BLaER1 (cell line): ENCODE measurements at regions not wholly inside any gene's neighbourhood (a gene's known extent, or its start where the extent isn't known, plus 50 kb on each side); places are given as distances from the start of the nearest gene placed in this dataset.

Experiments
- H3K27ac ChIP-seq: shearing (Covaris generic); formaldehyde crosslinking; 2 replicates; pipeline ENCODE4 v1.8.1; 2022
- H3K27me3 ChIP-seq: shearing (Covaris generic); formaldehyde crosslinking; 2 replicates; pipeline ENCODE4 v1.8.1; 2022
- H3K36me3 ChIP-seq: shearing (Covaris generic); formaldehyde crosslinking; 2 replicates; pipeline ENCODE4 v1.8.1; 2022
- H3K4me1 ChIP-seq: shearing (Covaris generic); formaldehyde crosslinking; 2 replicates; pipeline ENCODE4 v1.8.1; 2022
- H3K4me2 ChIP-seq: shearing (Covaris generic); formaldehyde crosslinking; 2 replicates; pipeline ENCODE4 v1.8.1; 2022
- H3K4me3 ChIP-seq: shearing (Covaris generic); formaldehyde crosslinking; 2 replicates; pipeline ENCODE4 v1.8.1; 2022
- H3K9ac ChIP-seq: shearing (Covaris generic); formaldehyde crosslinking; 2 replicates; pipeline ENCODE4 v1.8.1; 2022
- H3K9me3 ChIP-seq: shearing (Covaris generic); formaldehyde crosslinking; 2 replicates; pipeline ENCODE4 v1.8.1; 2022
- H4K20me1 ChIP-seq: shearing (Covaris generic); formaldehyde crosslinking; 2 replicates; pipeline ENCODE4 v1.8.1; 2022
- Cebpa-rat ChIP-seq: shearing (Covaris generic); IDR thresholded peaks from 2 replicates; pipeline ENCODE4 v1.8.1; 2022

DNA sequence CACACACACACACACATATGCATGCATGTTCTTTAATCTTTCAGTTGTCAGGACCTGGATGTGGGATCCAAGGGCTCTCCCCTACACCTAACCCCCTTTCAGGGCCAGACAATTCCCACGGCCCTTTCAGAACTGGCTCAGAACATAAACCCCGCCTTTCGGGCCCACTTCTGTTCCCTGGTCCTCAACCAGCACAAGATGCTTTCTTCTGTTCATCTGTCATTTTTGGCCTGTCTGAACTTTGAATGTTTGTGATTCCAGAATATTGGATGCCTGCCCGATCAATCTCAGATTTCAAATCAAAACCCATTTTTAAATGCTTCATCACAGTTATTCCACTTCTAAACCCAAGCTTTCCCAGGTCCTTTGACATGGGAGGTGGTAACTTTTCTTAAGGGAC lies 167.3 kb downstream of the USP12 start:
- TF ChIP-seq Cebpa-rat, result no peak
- H3K4me2 ChIP-seq, result no peak overlapping the region
- peaks cover 24% of the 10 kb centered on the region for H4K20me1 ChIP-seq
- no peak overlapping the region for H3K4me3 ChIP-seq
- peaks cover 5% of the 10 kb centered on the region for H3K9me3 ChIP-seq
- H3K4me1 ChIP-seq, result peaks cover 15% of the 10 kb centered on the region
- no peak overlapping the region for H3K27ac ChIP-seq
- no peaks in the 10 kb centered on the region for H3K36me3 ChIP-seq
- H3K9ac ChIP-seq, result no peak overlapping the region
- H3K27me3 ChIP-seq, result peaks cover 85% of the 10 kb centered on the region

DNA sequence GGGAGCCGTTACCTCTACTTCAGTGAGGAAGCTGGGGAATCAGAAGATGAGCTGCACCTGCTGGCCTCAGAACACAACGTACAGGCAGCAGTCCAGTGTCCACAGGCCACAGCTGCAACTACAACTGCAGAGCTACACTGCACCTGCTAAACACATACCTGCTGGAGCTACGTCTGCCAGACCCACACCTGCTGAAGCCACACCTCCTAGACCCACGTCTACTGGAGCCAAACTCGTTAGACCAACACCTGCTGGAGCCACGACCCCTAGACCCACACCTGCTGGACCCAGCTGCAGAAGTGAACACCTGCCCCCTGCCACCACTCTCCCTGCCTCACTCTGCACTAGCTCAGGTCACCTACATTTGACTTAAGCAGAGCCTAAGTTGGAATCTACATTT lies 169.9 kb downstream of the USP12 start:
- Histone ChIP-seq H3K4me1 (peaks cover 31% of the 10 kb centered on the region), H4K20me1 (peaks cover 40% of the 10 kb centered on the region), H3K4me2 (no peak overlapping the region), H3K27me3 (peaks cover 82% of the 10 kb centered on the region), H3K9ac (no peak overlapping the region), H3K4me3 (no peak overlapping the region), H3K27ac (no peak overlapping the region), H3K36me3 (no peaks in the 10 kb centered on the region), H3K9me3 (peaks cover 5% of the 10 kb centered on the region)
- TF ChIP-seq Cebpa-rat, result no peak

GRCh38 chr13:27000686-27001085 lies 170.9 kb downstream of the USP12 start:
- peaks cover 33% of the 10 kb centered on the region for H4K20me1 ChIP-seq
- no peaks in the 10 kb centered on the region for H3K36me3 ChIP-seq
- no peak for TF ChIP-seq Cebpa-rat
- peaks cover 27% of the 10 kb centered on the region for H3K4me1 ChIP-seq
- no peak overlapping the region for H3K4me3 ChIP-seq
- no peak overlapping the region for H3K4me2 ChIP-seq
- no peak overlapping the region for H3K27ac ChIP-seq
- peaks cover 5% of the 10 kb centered on the region for H3K9me3 ChIP-seq
- H3K9ac ChIP-seq, result no peak overlapping the region
- H3K27me3 ChIP-seq, result peaks cover 77% of the 10 kb centered on the region

GRCh38 chr13:26999499-26999898 lies 172.1 kb downstream of the USP12 start:
- Histone ChIP-seq H3K9me3 (peaks cover 5% of the 10 kb centered on the region), H3K4me2 (no peak overlapping the region), H3K4me1 (peaks cover 23% of the 10 kb centered on the region), H3K9ac (no peak overlapping the region), H3K27ac (no peak overlapping the region), H4K20me1 (peaks cover 29% of the 10 kb centered on the region; the same call in 1 of the 2 replicates), H3K27me3 (peaks cover 77% of the 10 kb centered on the region), H3K4me3 (no peak overlapping the region), H3K36me3 (no peaks in the 10 kb centered on the region)
- TF ChIP-seq Cebpa-rat, result no peak

GRCh38 chr13:26998292-26998691 lies 173.3 kb downstream of the USP12 start:
- Histone ChIP-seq H3K9ac (no peak overlapping the region), H3K27ac (no peak overlapping the region), H3K4me3 (no peak overlapping the region), H3K27me3 (peaks cover 76% of the 10 kb centered on the region), H3K4me2 (peak overlapping the region; percentile 85), H3K9me3 (peaks cover 4% of the 10 kb centered on the region), H3K36me3 (no peaks in the 10 kb centered on the region), H4K20me1 (peaks cover 29% of the 10 kb centered on the region; the same call in 1 of the 2 replicates), H3K4me1 (peaks cover 23% of the 10 kb centered on the region)
- TF ChIP-seq Cebpa-rat, result no peak

DNA sequence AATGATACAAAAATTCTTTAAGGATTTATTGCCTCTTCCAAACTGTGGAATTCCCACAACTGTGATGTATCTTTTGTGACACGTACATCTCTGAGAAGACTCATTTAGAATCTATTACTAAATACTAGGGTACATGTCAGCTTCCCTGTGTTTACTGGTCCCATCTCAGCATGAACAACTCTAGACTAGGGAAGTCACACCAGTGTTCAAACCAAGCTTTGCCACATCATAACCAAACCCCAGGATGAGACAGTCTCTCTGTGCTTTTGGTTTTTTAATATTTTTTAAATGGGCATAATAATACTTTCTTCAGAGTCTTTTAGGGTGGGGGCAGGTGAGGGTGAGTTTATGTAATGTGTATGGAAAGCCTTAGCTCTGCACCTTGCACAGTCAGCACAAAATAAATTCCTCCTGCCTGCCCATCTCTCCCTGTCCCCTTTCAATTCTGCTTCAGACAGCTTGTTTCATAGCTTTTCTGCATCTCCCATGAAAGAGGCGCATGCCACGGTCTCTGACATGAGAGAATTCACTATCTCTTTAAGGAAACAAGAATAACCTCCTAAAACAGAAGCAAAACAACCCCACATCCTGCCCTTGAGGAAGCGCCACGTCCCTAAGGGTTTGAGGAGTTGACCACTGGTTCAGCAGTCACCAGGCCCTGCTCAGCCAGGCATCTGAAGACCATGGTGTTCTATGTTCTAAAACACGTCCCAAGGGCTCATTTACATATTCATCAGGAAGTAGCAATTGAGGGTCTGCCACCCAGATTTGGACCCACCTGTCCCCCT lies 174.5 kb downstream of the USP12 start:
- Histone ChIP-seq H3K36me3 (no peaks in the 10 kb centered on the region), H4K20me1 (peaks cover 38% of the 10 kb centered on the region; the same call in 1 of the 2 replicates), H3K9me3 (no peaks in the 10 kb centered on the region), H3K4me1 (peaks cover 23% of the 10 kb centered on the region), H3K4me2 (peak overlapping the region; percentile 85), H3K27ac (no peak overlapping the region), H3K9ac (no peak overlapping the region), H3K4me3 (0 out of 2 replicates have a peak overlapping the region, but pooled peaks have one; percentile 12), H3K27me3 (peaks cover 66% of the 10 kb centered on the region)
- TF ChIP-seq Cebpa-rat, result no peak

DNA sequence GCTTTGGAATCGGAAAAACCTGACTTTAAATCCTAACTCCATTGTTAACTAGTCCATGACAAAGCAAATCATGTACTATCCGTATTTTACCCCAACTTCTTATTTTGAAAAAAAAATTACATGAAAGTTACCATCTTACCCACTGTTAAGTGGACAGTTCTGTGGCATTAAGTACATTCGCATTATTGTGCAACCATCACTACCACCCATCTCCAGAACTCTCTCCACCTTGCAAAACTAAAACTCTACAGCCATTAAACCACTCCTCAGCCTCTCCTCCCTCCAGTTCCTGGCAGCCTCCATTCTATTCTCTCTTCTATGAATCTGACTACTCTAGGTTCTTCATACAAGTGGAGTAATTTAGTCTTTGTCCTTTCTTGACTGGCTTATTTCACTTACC lies 176.5 kb downstream of the USP12 start:
- Histone ChIP-seq H3K4me2 (no peak overlapping the region), H3K27me3 (peaks cover 47% of the 10 kb centered on the region), H3K36me3 (no peaks in the 10 kb centered on the region), H3K27ac (no peak overlapping the region), H3K4me1 (peaks cover 23% of the 10 kb centered on the region), H4K20me1 (peaks cover 39% of the 10 kb centered on the region; the same call in 1 of the 2 replicates), H3K4me3 (no peak overlapping the region), H3K9me3 (no peaks in the 10 kb centered on the region), H3K9ac (no peak overlapping the region)
- TF ChIP-seq Cebpa-rat, result no peak

- no peaks in the 10 kb centered on the region for H3K9me3 ChIP-seq
- H3K4me2 ChIP-seq, result no peak overlapping the region
- TF ChIP-seq Cebpa-rat, result no peak
- H3K4me3 ChIP-seq, result no peak overlapping the region
- peaks cover 37% of the 10 kb centered on the region for H3K27me3 ChIP-seq
- H3K9ac ChIP-seq, result no peak overlapping the region
- H3K4me1 ChIP-seq, result peaks cover 23% of the 10 kb centered on the region
- peaks cover 30% of the 10 kb centered on the region; the same call in 1 of the 2 replicates for H4K20me1 ChIP-seq
- H3K27ac ChIP-seq, result no peak overlapping the region
- no peaks in the 10 kb centered on the region for H3K36me3 ChIP-seq
These were observed 177.8 kb downstream of the USP12 start for GRCh38 chr13:26993780-26994179.

- H3K9ac ChIP-seq, result no peak overlapping the region
- H3K4me1 ChIP-seq, result peaks cover 19% of the 10 kb centered on the region
These were observed 178.5 kb downstream of the USP12 start for GRCh38 chr13:26992951-26993719.

More at GRCh38 chr13:26992951-26993719, 178.5 kb downstream of the USP12 start:
- no peak overlapping the region for H3K27ac ChIP-seq
- H3K9me3 ChIP-seq, result no peaks in the 10 kb centered on the region
- peaks cover 31% of the 10 kb centered on the region for H3K27me3 ChIP-seq
- H3K4me3 ChIP-seq, result no peak overlapping the region
- peaks cover 24% of the 10 kb centered on the region; the same call in 1 of the 2 replicates for H4K20me1 ChIP-seq
- no peaks in the 10 kb centered on the region for H3K36me3 ChIP-seq
- no peak overlapping the region for H3K4me2 ChIP-seq
- TF ChIP-seq Cebpa-rat, result no peak
